ENCODE measurements at regions not wholly inside any gene's neighbourhood (a gene's known extent, or its start where the extent isn't known, plus 50 kb on each side); places are given as distances from the start of the nearest gene placed in this dataset.
"Not testable (repeated sequence)": the region's sequence is repeated elsewhere in the genome, so short reads cannot be mapped to it uniquely, and the experiment has no call there.

DNA sequence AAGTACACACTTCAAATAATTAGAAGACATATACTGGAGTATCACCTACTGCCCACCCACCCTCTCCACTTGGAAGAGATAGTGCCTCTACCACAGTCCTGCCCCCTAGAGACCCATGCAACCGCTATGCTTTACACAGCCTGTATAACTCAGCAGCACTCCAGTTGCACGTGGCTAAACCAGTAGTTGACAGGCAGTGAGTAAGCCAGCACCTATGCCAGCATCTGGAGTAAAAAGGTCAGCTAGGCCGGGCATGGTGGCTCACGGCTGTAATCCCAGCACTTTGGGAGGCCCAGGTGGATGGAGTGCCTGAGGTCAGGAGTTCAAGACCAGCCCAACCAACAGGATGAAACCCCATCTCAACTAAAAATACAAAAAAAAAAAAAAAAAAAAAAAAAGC lies 356.4 kb downstream of the NR2F1-AS1 start:
- no peak for DNase-seq (ENCODE audit: low read depth, low spot score)

DNA sequence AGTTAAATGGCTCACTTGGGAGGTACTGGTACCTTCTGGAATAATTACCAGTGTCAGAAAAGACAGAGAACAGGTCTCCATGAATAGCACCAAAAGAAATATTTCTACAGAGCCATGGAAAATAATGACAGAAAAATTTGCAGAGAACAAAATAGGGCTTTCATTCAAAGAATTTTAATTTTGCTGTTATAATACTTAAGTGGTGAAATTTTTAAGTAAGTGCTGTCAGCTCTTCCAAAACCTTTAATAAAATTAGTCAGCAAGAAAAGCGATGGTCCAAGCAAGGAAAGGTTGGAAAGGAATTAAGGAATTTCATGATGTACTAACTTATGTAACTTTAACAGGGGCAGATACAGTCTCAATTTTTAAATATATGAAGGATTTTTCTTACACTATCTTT lies 359.2 kb downstream of the NR2F1-AS1 start:
- no peak for DNase-seq (ENCODE audit: low read depth, low spot score)

DNA sequence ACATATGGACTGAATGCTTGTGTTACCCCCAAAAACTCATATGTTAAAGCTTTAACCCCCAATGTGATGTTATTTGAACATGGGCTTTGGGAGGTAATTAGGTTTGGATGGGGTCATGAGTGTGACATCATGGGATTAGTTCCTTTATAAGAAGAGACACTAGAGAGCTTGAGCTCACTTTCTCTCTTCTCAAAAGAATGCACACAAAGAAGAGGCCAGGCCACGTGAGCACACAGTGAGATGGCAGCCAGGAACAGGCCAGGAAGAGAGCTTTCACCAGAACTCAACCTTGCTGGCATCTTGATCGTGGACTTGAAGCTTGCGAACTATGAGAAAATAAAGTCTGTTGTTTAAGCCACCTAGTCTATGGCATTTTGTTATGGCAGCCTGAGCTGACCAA lies 360.6 kb downstream of the NR2F1-AS1 start:
- DNase-seq (ENCODE audit: low read depth, low spot score), result no peak

DNA sequence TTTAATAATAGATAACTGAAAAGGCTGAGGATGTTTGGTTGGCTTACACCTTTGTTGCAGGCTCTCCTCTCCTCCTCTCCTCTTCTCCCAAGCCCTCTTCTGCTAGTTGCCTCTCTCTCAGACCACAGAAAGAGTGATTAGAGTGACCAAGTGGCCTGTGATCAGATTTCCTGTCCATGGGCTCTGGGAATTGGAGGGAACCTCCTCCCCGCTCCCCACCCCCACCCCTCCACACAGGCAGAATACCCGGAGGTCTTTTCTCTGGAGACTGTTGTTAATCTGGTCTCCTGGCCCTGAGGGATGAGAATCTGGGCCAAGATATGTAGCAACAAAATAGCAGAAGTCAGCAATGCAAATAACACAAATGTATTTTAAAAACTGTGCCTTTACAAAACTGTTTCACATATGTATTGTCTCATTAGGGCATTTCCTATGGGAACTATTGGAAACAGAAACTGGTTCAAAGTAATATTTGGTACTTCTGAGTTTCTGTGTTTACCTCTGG lies 361.3 kb downstream of the NR2F1-AS1 start:
- no peak for DNase-seq (ENCODE audit: low read depth, low spot score)

DNA sequence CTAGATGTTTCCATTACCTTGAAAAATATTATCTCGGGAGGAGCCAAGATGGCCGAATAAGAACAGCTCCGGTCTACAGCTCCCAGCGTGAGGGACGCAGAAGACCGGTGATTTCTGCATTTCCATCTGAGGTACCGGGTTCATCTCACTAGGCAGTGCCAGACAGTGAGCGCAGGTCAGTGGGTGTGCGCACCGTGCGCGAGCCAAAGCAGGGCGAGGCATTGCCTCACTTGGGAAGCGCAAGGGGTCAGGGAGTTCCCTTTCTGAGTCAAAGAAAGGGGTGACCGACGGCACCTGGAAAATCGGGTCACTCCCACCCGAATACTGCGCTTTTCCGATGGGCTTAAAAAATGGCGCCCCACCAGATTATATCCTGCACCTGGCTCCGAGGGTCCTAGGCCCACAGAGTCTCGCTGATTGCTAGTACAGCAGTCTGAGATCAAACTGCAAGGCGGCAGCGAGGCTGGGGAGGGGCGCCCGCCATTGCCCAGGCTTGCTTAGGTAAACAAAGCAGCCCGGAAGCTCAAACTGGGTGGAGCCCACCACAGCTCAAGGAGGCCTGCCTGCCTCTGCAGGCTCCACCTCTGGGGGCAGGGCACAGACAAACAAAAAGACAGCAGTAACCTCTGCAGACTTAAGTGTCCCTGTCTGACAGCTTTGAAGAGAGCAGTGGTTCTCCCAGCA lies 367.8 kb downstream of the NR2F1-AS1 start:
- not testable (repeated sequence) for DNase-seq (ENCODE audit: low read depth, low spot score)

DNA sequence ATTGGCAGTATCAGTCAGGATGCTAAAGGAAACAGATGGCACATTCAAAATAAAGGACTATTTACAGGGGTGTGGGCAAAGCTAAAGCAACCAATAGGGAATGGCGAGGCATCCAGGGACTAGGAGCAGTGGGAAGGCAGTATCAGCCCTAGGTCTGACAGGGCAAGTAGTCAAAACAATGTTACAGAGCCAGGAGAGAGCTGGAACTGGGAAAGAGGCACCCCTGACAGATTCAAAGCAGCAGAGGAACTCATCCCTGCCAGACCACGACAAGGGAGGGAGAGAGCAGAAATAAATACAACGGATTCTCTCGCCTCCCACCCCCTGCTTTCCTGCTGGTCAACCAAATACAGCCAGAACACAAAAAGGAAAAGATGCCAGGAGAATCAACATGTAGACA lies 371.5 kb downstream of the NR2F1-AS1 start:
- no peak for DNase-seq (ENCODE audit: low read depth, low spot score)

DNA sequence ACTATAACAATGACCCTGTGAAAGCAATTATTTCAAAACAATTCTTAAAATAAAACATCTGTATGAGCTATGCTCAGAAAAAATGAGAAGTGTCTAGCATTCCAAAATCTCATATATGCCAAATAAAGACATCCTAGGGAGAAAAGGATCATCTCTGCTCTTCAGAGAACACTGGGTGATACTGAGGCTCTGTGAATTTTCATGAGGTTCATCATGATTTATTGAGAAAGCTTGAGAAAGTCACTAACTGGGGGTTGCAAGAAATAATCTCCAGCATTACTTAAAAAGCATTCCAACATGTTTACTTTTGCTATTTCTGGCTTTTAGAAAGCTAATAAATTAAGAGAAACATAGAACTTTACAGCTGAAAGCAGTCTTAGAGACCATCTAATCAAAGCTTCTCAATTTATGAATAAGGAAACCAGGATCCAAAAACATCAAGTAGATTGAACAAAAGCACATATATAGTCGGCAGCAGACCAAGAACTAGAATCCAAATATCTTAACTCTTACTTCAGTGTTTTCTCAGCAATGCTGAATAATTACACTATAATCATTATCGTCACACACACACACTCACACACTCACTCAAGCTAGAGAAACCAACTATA lies 372.8 kb downstream of the NR2F1-AS1 start:
- no peak for DNase-seq (ENCODE audit: low read depth, low spot score)

DNA sequence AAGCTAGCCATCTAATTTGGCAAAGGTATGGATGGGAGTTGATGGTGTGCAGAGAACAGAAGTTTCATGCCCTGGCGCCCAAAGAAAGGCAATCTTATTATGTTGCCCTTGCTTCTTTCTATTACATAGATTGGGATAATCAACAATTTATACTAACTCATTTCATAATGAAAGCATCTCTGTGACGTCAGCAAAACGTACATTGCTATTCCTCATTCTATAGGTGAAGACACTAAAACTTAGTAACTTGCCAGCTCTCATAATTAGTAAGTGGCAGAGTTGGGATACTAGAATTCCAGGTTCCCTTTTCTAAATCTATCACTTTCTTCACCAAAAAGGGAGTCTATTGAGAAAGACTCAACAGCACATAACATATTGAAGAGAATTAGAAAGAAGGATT lies 374.8 kb downstream of the NR2F1-AS1 start:
- DNase-seq (ENCODE audit: low read depth, low spot score), result no peak

DNA sequence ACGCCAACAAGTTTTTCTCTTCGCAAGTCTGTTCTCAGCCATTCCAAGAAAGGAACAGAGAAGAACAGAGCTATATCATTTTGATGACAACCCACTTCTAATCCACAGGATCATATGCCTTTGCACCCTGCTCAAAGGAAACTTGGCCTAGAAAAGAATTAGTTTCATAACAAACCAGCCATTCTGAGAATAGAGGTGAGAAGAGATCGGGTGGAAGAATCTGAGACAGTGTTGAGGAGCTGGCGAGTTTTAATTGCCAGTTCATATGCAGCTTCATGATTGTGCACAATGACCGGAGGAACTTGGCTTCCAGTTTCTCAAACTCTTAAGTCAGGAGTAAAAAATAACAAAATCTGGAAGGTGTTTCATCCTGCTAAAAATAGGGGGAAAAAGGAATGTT lies 380.0 kb downstream of the NR2F1-AS1 start:
- no peak for DNase-seq (ENCODE audit: low read depth, low spot score)

DNA sequence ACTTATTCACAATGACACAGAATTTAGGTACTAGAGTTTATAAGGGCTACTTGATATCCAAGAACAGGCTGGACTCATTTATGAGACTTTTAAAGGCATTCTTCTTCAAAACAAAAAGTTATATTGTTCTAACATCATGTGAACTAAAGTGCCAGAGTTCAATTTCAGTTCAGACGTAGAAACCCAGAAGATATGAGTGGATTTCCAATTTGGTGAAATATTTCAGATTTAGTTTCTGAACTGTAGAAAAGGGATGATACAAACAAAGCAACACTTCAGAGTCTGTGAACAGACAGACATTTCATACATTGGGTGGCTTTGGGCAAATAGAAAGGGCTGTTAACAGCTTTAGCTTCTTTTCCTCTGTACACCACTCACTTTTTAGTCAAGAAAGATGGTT lies 384.0 kb downstream of the NR2F1-AS1 start:
- no peak for DNase-seq (ENCODE audit: low read depth, low spot score)

DNA sequence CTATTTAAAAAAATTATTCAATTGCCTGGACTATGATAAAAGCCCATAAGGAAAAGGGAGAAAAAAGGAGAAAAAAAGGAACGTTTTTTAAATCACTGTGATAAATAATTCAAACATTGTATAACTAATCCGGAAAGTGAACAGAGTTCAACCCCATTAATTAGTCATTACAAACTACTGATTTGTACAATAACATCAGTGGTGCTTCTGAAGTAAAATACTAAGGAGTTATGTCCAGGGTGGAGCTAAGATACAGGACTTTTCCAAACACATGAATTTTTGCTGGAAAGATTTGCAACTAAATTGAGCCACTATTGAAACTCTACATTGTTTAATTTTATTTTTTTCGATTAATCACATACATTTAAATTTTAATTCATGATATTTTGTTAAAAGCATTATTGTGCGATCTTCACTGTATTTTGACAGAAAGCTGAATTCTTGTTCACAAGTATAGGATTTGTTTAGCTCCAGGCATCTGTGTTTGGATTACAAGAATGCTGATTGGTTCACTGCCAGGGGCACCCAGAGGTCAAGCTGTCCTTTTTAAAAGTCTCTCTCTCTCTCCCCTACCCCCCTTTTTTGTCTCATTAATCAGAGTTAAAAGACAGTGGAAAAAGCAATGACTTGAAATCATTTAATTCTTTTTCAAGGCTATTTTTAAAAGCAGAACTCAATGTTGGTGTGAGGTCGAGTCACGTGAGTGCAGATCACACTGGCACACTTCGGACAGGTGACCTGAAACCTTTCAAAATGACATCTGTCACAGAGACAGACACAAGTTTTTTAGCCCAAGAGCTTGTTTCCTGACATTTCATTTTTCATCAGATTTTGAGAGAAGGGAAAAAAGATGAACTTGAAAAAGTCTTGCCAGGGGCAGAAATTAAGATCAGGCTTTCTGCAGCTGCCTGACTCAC lies 387.3 kb downstream of the NR2F1-AS1 start:
- DNase-seq (ENCODE audit: low read depth, low spot score), result peak; percentile 75

DNA sequence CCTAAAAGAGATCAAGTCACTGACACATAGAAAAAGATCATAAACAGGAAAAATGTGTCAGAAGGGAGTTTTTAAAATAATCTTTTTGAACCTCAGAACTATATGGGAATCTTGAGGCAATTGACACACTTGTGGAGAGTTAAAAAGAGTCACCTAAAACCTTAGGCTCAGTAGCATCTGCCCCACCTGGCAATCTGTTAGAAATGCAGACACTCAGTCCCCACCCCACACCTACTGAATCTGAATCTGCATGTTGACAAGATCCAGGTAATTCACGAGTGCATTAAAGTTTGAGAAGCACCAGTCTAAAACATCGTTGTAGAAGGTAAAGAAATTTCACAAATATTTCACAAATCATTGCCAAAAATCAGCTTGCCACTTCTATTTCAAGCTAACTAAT lies 388.3 kb downstream of the NR2F1-AS1 start:
- peak; percentile 22 for DNase-seq (ENCODE audit: low read depth, low spot score)

DNA sequence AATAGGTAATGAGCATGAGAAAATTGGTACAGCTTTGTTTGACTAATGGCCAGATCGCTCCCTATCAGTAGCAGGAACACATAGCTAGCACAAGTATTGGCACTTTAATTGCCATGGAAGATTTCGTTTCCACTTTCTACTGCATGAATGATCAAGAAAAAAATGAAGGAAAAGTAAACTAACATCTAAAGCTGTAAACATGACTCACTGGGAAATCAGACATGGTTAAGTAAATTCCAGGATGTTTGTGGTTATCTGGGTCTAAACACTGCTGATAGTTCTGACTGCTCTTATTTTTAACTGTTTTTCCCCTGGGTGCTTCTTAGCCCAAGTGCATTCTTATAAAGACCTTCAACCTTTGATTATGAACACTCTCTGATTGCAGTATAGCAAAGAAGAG lies 388.9 kb downstream of the NR2F1-AS1 start:
- DNase-seq (ENCODE audit: low read depth, low spot score), result peak; percentile 92

DNA sequence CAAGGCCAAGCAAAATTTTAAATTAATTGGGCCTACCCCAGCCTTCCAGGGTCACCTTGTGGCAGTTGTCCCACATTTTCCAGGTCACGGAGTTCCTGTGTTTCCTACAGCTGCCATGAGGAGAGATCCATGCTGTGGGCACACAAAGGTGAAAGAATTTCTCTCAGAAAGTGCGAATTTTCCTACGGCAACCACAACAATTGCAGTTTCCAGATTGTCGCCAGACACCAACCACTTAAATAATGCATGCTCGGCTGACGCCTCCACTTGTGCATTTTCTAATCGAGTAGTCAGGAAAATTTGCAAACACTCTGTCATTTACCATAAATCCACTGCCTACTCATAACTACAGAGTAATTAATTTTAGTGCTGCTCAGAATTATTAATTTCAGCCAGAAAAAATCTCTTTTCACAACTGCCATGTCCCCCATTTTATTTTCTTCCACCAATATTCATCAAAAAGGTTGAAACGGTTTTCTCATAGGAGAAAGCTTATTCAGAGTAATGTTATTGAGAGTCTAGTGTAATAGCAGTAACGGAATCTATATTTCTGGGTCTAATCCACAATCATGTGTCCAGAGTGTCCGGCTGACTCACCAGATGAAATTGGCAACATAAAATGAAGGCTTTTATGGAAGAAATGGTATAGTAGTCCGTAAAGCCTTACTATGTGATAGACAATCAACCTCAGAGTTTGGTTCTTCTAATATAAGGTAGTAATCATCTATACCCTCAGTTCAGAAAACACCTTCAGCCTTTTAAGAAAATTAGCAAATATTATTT lies 389.8 kb downstream of the NR2F1-AS1 start:
- peak; percentile 54 for DNase-seq (ENCODE audit: low read depth, low spot score)

DNA sequence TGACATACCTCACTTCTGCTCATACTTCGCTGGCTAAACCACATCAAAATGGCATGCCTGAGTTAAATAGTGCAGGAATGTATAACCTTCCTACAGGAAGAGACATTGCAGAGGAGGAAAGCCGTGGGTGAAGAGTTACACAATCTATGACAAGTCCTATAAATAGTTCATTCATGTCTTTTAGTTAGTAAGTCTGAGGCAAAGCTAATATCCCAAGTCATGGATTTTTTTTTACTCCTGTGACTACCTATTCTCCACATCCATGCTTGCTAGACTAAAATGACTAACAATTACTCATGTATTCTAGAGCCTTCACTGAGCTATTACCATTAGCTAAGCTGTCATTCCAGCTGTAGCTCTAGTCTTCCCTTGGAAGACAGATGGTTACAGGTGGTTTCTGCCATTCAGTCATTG lies 391.3 kb downstream of the NR2F1-AS1 start:
- peak; percentile 77 for DNase-seq (ENCODE audit: low read depth, low spot score)

DNA sequence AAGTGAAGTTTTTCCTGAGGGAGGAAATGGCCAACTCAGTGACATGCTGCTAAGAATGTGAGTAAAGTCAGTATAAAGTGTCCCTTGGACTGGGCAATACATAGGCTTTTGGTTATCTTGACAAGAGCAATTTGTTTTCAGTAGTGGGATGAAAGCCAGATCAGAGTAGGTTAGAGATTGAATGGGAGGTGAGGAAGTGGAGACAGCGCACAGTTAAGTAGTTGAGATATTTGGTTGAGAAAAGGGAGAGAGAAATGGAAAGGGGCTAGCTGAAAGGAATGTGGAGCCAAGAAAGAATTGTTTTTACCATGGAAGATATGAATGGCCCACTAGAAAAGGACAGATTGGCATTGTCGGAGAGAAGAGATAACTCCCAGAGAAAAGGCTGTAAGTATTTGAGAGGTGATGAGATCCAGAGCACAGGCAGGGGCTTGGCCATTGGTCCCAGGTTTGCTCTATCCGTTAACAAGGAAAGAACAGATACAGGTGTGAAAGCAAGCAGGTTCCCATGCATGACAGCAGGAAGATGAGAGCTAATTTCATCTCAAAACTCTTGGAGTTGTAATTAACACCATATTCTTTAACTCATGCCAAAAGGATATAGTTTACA lies 392.0 kb downstream of the NR2F1-AS1 start:
- no peak for DNase-seq (ENCODE audit: low read depth, low spot score)

DNA sequence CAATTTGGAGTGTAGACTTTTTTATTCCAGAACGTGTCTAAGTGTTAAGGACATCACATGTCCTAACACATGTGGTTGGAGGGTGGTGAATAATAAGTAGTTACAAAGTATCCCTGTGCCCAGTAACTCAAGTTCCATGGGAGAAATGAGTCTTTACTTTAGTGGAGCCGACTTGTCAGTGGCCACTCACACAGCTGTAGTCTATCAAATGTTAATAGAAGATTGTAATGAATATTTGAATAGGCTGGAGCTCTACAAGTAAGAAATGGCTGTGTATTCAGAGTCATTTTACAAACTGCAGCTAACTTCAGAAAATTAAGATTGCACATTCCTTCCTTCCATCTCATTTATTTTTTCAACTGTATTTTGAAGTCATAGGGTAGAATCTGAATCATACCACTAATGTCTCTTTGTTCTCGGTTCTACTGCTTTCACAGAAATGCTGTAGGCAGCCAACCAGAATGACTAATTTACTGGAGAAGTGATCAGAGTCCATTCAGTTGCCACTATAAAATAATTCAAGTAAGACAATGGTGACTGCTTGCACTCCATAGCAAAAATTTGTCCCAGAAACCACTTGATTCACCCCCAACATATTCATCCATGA lies 394.8 kb downstream of the NR2F1-AS1 start:
- DNase-seq (ENCODE audit: low read depth, low spot score), result peak; percentile 76

DNA sequence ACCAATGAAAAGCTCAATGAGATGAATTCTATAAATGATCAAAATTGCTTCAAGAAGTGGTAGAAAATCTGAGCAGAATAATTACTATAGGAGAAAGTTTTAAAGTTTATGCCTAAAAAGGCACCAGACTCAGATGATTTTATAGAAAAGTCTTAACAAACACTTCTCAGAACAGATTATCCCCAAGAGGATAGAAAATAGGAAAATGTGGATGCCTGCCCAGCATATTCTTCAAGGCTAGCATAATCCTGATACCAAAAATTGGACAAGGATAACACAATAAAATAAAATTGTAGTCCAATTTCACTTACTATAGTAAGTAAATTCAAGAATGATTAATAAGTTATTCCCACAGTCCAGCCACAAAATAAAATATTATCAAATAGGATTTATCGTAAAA lies 397.0 kb downstream of the NR2F1-AS1 start:
- DNase-seq (ENCODE audit: low read depth, low spot score), result no peak

DNA sequence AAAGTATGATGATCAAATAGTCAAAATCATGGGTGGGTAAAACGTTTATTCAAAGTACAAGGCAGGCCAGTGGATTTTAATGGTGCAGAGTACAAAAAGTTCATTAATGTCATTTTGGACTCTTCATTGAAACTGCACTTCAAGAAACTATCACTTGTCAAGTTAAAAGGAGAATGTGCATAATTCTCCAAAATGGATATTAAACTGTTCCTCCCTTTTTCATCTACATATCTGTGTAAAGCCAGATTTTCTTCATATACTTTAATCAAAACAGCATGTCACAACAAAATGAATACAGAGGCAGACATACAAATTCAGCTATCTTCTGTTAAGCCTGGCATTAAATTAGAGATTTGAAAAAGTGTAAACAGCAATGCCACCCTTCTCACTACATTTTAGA lies 401.6 kb downstream of the NR2F1-AS1 start:
- DNase-seq (ENCODE audit: low read depth, low spot score), result no peak

DNA sequence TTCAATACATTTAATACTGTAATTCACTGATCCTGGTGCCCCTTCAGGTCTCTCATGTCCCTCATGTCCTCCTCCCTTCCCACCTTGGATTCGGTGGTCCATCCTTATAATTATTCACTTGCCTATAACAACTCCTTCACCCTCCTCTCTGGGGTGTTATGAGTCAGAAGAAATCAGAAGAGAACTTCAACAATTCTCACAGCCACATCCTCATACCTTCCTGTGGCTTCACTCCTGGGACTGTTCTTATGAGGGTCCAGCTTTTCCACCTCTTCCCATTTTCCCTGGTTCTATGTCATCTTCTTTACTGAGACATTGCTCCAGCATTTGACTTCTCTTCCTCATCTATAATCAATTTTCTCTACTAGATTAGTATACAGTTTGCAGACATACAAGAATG lies 406.1 kb downstream of the NR2F1-AS1 start:
- no peak for DNase-seq (ENCODE audit: low read depth, low spot score)

DNA sequence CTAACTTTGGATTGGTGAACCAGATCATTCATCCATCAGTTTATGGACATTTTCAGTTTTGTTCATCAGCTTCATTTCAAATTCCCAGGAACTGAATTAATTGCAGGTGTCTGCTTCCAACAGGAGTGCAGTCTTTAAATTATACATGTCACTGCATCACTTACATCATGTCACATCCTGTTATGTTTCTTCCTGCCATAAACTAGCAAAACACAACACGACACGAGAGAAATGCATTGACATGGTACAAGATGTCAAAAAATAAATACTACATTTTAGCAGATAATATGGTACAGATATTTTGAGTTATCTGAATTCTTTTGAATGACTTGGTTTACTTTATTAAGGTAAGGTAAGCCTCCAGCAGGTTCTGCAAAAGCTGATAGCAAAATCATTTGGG lies 415.5 kb downstream of the NR2F1-AS1 start:
- no peak for DNase-seq (ENCODE audit: low read depth, low spot score)
